ENCODE measurements at regions not wholly inside any gene's neighbourhood (a gene's known extent, or its start where the extent isn't known, plus 50 kb on each side); places are given as distances from the start of the nearest gene placed in this dataset.
A peak's percentile ranks its signal among the peaks of the same experiment; 100 is the strongest.
"Not testable (repeated sequence)": the region's sequence is repeated elsewhere in the genome, so short reads cannot be mapped to it uniquely, and the experiment has no call there.

DNA sequence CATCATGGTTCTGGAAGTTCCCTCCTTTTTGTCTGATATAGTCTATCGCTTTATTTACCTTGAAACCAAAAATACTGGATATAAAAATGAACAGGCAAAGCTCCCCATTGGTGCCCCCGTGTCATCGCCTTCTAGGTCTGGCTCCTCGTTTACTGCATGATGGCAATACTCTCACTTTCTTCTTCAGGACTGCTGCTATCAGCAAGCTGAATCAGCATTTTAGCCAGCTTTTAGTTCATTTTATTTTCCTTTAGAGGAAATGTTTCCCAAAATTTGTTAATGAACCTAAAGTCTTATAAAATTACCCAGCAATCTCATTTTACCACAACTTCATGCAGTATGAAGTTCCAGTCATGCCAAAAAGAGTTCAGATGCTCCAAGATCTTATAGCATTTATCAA, 80.5 kb downstream of the ZIC3 start:
- no peak for DNase-seq

DNA sequence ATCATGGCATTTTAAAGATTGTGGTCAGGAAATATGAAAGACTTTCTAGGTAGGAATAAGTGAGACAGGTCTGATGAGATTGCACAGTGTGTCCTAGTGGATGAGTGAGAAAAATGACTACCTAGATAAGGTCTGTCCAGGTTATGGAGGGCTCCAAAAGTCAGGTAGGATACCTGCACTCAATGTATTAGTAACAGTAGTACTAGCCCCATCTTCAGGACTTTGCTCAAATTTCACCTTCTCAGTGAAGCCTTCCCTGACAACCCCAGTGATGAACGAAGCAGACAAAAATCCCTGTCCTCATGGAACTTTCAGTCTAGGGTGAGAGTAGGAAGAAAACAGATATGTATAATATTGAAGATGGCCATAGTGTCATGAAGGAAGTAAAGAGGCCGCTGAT, 85.7 kb downstream of the ZIC3 start:
- no peak for DNase-seq

DNA sequence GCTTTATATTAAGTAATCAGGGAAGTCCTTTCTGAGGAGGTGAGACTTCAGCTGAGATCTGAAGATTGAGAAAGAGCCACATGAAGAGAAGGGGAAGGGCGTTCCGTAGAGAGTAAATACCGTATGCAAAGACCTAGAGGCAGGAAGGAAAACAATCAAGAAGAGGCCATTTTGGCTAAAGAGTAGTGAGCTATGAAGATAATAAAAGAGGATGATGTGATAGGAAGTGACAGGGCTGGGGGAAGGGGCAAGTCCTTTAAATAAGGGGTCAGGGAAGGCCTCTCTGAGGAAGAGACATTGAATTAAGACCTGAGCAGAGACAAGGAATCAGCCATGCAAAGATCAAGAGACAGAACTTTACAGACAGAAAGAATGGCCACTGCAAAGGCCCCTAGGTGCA, 86.2 kb downstream of the ZIC3 start:
- no peak for DNase-seq

DNA sequence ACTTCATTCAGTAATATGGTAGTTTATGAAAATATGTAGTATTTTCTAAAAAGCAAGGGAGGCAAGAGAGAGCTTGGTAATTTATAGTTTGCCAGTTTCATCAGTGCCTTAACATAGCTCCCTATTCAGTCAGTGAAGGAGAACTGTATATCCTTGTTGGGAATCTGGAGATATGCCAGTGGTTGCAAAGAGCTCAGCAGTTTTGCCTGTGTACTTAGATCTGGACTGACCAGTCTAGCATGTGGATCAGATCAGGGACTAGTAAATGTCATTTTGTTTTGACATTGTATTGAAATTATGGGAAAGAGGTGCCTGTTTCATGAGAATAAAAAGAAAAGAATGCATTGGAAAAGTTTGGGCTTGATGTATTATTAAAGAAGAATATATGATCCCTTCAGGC, 88.6 kb downstream of the ZIC3 start:
- no peak for DNase-seq

DNA sequence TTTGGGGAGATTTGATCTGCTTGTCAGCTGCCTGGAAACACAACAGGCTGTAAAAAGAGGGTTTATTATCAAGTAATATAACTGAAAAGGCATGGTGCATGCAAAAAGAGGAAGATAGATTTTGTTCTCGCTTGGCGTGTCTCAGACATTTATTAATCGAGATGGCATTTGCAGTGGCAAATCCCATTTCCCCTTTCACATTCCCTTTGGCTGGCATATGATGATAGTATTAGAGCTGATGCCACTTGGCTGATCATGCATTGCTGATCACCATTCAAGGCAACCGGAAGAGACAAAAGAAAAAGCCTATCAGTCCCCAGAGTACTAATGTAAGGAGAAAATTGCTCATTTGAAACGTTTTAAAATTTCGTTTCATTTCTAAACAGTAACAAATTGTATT, 101.8 kb downstream of the ZIC3 start:
- DNase-seq = no peak

DNA sequence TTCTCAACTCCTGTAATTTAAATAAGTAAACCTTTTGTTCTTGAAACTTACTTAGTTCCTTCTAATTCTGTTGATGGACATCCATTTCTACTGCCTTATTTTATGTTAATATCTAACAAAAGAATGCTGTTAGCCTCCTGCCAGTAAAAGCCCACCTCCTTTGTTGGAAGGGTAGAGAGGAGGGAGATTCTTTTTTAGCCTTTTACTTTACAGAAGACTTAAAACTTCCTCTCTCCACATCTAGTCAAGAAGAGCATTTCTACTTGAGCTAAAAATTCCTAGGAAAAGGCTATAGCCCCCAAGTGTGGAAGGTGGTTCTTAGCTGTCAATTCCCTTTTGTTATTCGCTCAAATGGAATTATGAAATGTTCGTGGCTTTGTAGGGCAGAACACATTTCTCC, 118.7 kb downstream of the ZIC3 start:
- DNase-seq = no peak

DNA sequence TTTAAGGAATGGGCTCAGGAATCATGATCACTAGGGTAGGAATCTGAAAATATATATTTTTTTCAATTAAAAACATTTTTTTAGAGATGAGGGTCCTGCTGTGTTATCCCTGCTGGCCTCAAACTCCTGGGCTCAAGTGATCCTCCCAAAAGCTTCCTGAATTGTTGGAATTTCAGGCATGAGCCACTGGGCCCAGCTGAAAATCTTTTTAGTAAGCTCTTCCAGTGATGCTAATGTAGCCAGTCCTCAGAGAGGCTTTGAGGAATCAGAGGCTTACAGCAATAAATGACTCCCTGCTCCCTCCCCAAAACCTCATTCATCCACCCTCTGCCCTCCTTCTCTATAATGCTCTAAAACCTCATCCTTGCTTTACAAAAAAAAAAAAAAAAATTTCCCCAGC, 129.5 kb downstream of the ZIC3 start:
- DNase-seq = no peak

DNA sequence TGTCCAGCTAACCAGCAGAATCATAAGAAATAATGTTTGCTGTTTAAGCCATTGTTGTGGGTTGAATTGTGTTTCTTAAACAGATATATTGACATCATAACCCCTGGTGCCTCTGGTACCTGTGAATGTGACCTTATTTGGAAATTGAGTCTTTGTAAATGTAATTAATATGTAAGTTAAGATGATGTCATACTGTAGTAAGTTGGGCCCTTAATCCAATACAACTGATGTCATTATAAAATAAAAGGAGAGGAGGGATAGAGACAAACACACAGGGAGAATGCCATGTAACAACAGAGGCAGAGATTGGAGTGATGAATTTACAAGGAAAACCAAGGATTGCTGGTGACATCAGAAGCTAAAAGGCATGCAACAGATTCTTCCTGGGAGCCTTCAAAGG, 141.4 kb downstream of the ZIC3 start:
- no peak for DNase-seq

DNA sequence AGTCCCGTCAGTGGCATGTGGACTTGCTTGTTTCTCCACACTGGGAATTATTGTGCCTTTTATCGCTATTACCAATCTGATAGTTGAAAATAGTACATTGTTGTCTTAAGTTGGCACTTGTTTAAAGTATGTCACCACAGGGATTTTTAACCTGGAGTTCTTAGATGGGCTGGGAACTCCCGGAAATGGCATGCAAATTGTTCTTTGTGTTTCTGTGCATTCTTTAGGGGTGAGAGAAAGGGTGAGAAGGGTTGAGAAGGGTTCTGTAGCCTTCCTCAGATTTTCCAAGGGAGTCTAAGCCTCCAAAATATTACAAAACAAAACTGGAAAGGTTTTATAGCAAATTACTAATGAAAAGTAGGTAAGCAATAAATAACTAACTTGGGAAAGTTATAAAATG, 176.9 kb downstream of the ZIC3 start:
- no peak for DNase-seq

DNA sequence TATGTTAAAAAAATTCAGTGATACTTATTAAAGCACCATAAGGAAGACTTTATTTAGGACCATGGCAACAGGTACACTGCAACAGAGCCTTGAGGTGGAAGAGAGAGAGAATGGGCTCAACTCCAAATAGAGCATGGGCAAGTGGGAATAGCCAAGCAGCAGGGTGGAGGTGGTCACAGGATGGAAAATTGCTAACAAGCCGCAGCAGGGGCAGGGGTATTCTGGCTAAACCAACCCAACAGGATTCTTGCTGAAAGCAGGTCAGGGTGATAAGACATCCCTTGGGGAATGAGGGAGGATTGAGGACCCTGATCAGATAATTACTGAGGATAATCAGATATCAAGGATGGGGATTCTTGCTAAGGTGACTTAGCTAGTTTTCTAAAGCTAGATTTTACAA, 177.5 kb downstream of the ZIC3 start:
- no peak for DNase-seq

DNA sequence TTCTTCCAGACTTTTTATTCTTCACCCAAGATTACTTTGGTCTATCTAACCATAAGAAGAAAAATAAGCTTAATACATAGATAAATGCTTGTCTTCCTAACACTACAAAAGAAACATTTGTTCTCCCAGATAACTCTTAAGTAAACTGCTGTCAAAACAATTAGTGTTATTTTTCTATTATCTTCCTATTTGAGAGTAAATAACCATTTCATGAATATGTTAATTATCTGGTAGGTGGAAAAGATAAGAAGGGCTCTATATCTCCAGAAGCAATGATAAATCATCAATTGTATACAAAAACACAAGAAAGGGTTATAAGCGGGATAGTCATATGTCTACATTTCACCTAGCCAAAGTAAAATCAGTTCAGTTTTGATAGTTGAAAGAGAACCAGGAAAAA, 180.4 kb downstream of the ZIC3 start:
- DNase-seq = no peak

DNA sequence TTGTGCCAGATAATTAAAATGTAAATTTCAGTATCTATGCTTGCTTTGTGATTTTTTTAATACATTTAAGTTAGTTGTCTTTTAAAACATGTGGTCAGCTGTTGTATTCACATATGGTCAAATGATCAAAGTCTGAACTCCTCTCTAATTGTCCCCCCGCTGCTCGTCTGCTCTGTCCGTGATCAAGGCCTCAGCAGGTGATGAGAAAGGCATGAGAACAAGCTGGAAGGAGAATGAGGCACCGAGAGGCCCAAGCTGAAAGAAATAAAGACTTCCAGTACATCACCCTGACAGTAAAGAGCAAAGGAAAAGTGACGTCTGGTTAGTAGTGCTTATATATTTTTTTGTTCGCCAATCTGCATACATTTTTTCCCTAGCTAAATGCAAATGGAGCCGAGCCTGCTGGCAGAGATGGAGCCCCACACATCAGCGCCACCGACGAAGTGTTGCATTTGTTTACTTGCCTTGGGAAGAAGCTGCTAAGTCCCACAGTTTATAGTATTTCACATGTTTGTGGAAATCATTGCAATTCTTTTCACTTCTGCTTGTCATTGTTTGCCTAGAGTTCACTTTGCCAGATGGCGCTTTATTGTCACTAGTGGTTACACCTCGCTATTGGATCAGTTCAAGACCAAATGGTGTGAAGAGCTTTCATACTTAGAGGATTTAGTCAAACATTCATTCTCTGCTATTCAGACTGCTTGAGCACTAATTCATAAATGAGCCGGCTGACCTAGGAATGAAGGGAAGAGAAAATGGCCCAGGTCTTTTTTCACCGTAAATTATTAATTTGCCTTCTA, 181.5 kb downstream of the ZIC3 start:
- no peak for DNase-seq

DNA sequence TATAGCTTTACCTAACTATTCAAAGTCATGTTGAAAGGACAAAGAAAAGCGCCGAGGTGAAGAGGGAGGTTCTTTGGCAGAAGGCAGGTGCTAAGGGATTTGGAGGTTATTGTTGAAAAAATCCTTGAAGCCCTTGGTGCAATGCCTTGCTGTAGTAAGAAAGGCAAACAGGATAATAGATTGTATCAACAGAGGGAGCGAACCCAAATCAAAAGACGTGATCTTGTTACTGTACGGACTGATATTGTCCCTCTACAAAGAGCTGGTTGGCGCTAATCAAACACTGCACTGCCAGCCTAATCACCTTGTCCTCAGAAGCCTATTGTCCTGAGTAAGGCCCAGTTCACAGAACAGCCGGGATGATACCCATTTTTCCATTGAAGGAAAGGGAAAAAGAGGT, 182.9 kb downstream of the ZIC3 start:
- peak; percentile 1 for DNase-seq

DNA sequence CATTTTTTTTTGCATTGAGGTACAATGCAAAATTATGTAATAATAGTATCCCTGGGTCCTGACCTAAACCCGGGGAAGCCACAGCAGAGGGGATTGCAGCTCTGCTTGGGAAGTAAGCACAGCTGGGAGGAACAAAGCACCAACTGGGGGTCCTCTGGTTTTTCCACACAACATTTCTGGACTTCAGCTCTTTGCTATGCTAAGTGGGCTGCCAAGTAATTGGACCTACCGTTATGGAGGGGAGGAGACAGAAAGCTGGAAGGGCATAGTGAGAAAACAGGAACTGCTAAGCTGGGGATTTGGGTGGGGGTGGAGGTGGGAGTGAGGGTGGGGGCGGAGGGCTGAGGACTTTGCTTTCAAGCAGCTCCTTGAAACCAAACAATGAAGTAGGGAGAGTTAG, 183.3 kb downstream of the ZIC3 start:
- DNase-seq = no peak

DNA sequence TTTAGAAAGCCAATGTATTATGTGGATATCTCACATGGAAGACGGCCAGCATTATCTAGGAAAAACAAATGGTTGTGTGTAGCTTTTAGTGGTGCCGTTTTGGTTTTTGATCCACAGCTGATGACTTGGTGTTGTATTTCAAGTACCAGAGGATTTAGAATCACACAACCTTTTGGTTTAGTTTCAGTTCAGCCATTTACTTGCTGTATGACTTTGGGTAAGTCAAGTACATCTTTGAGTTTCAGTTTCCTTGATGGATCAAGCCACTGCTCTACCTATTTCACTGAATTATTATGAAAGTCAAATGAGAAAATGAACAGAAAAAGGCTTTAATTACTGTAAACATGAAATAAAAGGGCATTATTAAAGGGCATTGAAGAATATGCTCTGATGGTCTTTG, 205.6 kb downstream of the ZIC3 start:
- DNase-seq = no peak

DNA sequence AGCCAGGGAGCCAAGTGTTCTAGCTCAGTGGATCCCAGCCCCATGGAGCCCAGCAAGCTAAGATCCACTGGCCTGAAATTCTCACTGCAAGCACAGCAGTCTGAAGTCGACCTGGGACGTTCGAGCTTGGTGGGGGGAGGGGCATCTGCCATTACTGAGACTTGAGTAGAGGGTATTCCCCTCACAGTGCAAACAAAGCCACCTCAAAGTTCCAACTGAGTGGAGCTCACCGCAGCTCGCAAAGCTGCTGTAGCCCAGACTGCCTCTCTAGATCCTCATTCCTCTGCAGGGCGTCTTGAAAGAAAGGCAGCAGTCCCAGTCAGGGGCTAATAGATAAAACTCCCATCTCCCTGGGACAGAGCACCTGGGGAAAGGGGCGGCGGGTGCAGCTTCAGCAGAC, 226.3 kb downstream of the ZIC3 start:
- no peak for DNase-seq

DNA sequence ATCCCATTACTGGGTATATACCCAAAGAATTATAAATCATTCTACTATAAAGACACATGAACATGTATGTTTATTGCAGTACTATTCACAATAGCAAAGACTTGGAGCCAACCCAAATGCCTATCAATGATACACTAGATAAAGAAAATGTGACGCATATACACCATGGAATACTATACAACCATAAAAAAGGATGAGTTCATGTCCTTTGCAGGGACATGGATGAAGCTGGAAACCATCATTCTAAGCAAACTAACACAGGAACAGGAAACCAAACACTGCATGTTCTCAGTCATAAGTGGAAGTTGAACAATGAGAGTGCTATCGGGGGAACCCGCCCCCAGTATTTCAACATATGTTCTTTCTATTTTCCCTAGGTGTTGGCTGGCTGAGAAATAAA, 232.0 kb downstream of the ZIC3 start:
- not testable (repeated sequence) for DNase-seq

DNA sequence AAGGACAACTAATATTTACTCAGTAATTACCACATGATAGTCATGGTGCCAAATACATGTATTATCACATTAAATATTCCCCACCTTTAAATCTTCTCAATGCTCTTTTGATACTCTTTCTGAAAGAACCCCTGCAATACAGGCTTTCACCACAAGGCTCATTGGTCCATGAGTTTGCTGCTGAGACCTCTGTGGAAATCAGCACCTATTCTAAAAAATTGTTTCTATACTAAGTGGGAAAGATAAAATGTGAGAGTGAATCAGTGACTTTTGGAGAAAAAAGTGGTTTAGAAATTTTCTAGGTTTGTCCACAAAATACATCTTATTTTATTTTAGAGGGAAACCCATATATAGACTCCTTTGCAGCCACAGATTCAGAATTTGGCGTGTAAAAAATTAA, 257.3 kb downstream of the ZIC3 start:
- DNase-seq = no peak

DNA sequence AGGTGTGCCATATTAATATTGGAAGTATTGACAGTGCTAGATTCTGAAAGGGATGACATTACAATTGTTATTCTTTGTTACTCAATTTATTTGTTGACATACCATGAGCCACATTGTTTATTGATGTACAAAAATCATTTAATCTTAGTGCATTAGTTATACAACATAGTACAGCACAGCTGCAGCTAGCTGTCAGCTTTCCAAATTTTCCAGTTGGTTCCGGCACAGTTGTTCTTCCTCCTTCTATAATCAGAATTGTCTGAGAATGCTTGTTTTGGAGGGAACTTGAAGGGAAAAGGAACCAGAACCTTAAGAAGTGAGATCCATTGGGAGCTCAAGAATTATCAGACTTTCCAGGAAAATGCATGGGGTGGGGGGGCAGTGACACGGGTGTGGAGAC, 281.4 kb downstream of the ZIC3 start:
- no peak for DNase-seq

DNA sequence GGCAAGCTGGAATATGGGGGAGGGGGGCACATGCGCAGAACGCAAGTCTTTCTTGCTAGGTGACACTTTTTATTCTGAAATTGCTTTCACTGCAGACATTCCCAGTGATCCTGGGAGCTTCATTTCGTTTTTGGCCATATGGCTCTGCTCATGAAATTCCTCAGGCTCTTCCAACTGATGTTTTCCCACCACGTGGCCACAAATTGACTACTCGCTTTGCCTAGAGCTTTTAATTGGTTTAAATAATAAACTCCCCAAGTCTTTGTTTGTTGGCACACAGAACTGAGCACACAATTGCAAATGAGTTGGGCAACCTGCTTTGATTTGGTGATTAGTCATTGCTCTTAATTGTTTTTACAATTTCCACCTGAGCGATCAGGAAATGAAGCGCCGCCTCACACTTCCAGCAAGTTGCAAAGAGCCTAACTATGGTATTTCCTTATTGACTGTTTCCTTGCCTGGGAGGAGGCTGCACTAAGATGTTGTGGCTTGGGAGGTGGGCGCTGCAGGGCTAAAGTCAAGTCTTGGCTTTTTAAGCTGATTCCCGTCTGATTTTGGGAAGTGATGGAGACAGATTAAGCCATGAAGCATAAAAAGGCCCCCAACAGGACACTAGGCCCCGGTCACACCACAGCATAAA, 282.5 kb downstream of the ZIC3 start:
- DNase-seq = no peak

DNA sequence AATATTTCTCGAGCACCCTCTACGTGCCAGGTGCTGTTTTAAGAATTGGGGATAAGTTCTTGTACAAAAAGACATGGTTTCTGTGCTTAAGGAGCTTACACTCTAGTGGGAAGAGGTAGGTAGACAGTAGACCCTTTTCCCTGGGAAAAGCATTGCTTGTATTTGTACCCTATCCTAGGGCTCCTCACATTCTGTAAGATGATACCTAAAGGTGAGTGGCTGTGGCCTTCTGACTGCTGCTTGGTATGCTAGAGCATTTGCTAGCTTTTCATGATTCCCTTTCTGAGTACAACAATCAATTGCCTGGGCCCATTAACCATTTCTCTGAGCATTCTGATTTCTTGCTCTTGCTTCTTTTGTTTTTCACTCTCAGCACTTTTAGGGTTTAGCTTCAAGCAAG, 286.6 kb downstream of the ZIC3 start:
- no peak for DNase-seq

DNA sequence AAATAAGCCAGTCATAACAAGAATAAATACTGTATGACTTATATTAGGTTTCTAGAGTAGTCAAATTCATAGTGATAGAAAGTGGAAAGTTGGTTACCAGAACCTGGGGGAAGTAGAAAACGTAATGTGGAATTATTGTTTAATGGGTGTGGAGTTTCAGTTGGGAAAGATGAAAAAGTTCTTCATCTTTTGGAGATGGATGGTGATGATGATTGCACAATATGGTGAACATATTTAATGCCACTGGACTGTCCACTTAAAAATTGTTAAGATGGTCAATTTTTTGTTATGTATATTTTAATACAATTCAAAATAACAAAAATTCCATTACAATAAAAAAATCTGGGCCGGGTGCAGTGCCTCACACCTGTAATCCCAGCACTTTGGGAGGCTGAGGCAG, 289.6 kb downstream of the ZIC3 start:
- DNase-seq = no peak

DNA sequence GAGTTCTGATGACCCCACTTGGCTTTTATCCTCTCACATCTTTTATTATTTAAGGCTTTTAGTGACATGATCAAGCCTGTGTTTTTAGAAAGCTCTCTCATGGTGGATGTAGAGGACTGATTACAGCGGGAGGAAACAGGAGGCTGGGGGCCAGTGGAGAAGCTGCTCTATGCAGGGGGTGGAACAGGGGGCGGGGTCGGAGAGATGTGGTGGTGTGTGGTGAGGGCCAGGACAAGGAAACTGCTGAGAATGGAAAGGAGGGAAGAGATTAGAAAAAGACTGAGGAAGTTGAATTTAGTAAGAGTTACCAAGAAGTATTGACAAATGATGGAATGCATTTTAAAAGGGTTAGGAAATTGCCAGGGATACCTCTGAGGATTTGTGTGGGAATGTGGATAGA, 292.2 kb downstream of the ZIC3 start:
- DNase-seq = no peak

DNA sequence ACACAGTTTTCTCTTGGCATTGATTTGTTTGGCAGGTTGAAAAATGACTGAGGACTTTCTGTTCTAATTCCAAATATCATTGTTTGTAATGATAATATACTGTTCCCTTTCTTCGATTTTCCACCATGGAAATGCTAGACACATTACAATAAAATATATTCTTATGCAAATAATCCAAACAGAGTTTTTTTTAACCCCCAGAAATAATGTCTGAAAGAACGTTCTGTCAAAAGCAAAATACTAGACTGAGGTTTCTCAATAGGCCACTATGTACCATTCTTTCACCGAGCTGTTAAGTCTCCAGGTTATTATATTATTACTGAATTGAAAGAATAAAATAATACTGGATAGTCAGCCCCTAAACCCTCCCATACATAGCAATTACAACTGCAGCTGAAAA, 312.5 kb downstream of the ZIC3 start:
- no peak for DNase-seq

DNA sequence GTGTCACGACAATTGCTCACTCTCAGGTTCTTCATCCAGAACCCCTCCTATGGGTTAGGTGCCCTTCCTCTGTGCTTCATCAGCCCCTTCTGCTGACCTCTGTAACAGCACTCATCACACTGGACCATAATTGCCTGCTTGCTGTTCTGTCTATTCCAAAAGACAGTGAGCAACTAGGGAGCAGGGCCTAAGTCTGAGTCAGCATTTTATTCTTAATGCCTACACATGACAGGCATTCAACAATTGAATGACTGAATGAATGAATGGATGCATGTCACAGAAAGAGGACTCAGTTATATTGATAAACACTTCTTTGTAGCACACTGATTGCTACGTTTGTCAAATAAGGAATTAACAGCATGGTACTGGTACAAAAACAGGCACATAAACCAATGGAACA, 317.0 kb downstream of the ZIC3 start:
- DNase-seq = no peak
